ENCODE measurements at regions not wholly inside any gene's neighbourhood (a gene's known extent, or its start where the extent isn't known, plus 50 kb on each side); places are given as distances from the start of the nearest gene placed in this dataset.
A peak's percentile ranks its signal among the peaks of the same experiment; 100 is the strongest.
"Not testable (repeated sequence)": the region's sequence is repeated elsewhere in the genome, so short reads cannot be mapped to it uniquely, and the experiment has no call there.

DNA sequence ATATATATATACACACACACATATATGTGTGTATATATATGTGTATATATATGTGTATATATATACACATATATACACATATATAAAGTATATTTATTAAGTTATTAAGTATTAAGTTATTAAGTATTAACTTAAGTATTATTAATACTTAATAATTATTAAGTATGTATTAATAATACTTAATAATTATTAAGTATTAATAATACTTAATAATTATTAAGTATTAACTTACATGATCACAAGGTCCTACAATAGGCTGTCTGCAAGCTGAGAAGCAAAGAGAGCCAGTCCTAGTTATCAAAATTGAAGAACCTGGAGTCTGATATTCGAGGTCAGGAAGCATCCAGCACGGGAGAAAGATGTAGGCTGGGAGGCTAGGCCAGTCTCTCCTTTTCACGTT is 130.1 kb upstream of the FAM3C start:
- DNase-seq (ENCODE audit: low read depth, low spot score) = not testable (repeated sequence)

DNA sequence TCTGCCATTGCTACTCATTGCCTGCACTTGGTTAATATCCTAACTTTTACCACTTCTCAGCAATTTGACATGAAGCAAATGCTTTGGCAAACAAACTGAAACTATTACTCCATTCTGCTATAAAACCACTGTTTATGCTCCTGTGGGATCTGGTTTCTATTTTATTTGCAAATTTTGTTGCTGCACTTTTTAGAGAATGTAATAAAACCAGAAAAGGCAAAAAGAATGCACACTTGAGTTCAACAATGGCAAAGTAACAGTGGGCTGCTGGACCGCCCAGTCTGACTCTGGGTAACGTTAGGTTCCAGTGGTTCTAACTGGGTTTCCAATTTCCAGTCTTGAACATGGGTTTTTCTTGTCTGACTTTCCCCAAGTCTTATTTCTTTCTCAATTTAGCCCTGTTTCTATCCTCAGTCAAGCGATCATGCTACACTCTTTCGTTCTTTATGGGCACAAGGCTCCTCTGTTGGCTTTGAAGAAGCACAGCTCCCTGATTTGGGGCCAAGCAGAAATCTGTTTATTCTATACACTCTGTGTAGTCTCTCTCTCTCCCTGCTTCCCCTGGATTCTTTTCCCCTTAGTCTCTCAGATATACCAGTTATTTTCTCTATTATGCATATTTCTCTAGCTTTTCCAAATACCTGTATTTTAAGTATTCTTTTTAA is 129.2 kb upstream of the FAM3C start:
- no peak for DNase-seq (ENCODE audit: low read depth, low spot score)

DNA sequence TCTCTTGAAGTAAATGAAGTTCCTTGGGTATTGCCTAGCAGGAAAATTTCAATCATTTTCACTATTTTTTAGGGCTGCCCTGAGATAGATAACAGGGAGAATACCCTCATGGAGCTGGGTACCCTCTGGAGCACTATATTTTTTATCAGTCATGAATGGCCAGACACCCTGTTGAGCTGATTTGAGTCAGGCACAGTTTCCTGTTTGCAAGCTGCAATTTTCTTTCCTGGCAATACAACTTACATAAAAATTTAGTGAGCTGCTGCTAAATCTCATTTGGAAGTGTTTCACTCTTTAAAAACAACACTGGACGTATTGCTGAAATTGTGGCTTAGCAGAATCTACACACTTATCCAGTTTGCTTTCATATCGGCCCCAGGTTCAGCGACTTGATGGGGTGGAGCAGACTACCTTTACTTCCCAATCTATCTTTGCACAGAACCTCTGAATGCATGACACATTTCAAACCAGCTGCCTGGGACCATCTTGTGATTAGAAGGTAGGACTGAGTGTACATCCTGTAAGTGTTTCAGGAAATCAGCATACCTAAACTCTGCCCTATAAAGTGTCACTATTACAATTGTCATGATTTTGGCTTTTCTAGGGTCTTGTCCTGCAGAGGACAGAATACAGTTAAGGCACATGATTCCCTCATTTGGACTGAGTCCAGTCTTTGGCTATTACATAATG is 125.7 kb upstream of the FAM3C start:
- no peak for DNase-seq (ENCODE audit: low read depth, low spot score)

DNA sequence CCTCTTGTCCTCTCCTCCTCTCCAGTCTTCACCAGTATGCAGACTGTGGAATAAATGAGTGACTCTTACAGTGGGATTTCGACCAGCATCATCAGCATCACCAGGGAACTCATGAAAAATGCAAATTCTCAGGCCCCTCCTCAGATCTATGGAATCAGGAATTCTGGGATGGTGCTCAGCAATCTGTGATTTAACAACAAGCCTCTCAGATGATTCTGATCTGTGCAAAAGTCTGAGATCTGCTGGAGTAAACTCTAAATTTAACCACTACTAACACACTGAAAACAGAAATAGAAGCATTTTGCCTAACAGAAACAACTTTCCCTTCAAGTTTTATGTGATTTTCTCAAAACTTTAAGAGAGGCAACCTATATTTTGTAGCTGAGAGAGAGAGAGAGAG is 124.8 kb upstream of the FAM3C start:
- no peak for DNase-seq (ENCODE audit: low read depth, low spot score)

DNA sequence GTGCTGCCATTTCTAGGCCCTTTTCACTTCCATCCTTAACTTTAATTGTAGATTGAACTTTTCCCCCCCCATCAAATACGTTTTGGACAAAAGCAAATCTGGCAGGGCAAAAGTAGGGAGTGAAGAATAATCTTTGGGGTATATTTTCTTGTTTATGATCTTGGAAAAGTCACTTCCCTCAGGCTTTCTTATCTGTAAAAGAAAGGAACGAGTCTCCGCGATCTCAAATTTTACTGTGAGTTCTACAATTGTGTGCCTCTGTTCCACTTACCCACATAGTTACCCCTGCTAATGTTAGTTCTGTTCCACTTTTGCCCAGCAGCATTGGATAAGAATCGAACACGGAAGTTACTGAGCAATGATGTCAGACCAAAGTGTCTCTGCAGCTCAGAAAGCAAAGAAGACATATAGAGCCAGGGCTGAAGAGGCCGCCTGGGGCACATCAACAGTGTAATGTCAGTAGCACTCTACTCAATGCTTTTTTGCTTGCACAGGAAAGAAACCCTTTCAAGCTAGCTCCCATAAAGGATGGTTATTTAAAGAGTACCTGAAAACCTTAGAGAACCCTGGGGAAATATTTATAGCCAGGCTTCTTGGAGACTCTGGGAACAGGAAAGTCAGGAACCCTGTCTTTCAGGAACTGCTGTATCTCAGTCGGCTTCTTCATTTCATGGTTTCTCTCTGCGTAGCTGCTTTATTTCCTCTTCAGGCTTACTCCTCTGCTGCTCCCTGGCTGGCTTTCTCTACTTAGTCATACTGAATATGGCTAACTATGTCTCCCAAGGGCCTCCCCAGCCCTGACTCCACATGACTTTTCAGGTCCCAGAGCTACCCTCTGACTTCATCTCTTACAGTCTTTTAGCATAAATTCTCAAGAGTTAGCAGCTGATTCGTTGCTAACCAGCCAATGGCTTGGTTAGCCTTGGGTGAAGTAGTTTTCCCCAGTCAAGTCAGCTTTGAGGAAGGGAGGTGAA is 123.7 kb upstream of the FAM3C start:
- DNase-seq (ENCODE audit: low read depth, low spot score) = no peak

DNA sequence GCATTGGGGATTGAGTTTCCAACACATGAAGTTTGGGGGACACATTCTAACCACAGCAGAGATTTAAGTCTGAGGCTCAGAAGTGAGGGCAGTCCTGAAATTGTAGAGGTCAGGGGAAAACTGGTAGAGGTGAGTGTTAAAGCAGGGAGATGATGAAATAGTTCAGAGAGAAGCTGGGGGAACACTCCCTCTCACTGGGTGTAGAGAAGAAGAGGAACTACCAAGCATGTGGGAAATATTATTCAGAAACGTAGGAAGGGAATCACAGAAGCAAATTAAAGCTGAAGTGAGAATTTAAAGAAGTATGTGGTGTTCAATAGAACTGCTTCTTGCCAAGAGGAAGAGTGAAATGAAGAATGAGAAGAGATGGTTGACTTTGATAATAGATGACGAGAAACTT is 121.5 kb upstream of the FAM3C start:
- DNase-seq (ENCODE audit: low read depth, low spot score) = no peak

DNA sequence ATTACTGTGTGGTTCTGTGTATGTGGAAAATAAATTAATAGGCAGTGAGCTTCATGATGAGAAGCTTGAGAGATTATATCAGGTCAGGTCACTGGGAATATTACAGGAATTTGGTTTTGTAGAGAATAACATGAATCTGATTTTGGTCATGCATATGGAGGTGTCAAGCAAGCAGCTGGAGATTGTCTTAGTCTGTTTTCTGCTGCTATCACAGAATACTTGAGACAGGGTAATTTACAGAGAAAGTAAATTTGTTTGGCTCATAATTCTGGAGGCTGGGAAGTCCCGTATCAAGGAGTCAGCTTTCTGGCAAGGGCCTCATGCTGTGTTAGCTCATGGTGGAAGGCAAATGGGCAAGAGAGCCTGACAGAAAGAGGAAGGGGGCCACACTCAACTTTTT is 120.7 kb upstream of the FAM3C start:
- no peak for DNase-seq (ENCODE audit: low read depth, low spot score)

DNA sequence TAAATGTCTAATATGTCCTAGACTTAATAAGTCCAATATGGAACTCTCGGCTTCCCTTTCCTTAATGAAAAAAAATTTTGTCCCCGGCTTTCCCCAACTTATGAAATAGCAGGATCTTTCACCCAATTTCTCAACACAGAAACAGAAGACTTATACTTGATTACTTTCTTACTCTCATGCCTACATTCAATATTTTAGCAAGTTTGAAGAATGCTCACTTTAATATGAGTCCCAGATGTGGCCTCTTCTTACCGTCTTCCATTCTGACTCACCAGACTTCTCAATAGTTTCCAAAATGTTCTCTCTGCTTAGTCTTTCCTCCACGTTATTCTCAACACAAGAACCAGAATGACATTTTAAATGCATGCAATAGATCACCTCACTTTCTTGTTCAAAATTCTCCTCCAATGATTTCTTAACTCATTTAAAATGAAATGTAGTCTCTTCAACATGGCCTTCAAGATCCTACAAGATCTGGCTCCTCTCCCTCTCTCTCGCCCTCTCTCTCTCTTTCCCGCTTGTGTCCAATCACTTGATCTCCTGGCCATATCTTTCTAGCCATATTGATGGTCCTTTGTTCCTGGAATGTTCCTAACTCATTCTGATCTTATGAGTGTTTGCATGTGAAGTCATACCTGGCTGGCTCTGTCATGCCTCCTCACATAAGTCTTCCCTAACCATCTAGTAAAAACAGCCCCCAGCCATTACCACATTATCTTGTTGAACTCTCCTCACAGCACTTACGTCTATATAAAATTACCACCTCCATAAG is 119.7 kb upstream of the FAM3C start:
- no peak for DNase-seq (ENCODE audit: low read depth, low spot score)

DNA sequence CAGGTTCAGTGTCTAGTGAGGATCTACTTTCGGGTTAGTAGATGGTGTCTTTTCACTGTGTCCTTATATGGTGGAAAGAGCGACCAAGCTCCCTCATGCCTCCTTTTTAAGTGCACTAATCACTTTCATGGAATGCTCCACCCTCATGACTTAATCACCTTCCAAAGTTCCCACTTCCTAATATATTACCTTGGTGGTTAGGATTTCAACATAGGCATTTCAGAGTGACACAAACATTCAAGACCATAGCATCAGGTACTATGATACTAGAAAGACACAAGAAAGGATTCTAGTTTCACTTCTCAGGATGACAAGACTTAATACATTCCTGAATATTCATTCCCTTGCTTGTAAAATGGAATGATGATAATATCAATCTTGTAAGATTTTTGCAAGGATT is 119.1 kb upstream of the FAM3C start:
- no peak for DNase-seq (ENCODE audit: low read depth, low spot score)

DNA sequence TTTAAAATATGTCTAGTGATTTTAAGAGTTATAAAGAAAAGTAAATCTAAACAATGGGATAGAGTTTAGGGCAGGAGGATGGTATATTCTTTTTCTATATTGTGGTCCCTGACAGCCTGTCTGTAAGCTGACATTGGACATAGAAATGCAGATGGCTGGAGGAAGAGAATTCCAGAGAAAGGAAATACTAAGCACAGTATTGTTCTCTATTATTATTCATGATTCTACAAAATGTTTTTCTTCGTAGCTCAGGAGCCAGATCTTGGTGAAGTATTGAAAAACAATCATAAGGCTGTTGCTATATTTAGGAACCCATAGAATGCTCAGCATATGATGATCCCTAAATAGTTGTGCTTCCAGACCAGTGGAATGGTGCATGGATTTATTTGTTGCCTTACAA is 117.0 kb upstream of the FAM3C start:
- DNase-seq (ENCODE audit: low read depth, low spot score) = no peak

DNA sequence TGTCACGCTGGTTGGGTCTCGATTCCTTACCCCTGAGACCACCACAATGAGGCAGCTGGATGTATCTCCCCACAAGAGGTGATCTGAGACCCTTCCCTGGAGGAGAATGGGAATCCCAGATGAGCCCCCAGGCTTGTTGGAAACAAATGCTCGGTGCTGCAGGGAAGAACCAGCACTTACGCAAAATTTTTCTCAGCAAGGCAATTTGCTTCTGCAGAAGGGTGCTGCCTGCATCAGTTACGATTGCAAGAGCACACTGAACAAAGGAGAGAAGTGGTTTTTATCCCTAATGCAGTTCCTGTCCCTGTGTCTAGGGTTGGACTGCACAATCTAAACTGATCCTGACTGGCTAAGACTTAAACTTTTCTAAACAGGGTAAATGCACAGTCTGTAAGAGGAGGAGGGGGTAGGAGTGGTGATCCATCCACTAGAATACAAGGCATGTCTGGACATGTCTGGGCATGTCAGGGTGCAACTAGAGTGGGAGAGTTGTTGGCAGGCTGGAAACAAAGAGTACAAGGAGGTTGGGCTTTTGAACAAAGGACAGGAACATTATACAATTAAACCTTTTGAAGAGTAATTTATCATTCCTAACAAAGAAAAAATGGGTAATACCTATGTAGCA is 114.9 kb upstream of the FAM3C start:
- DNase-seq (ENCODE audit: low read depth, low spot score) = no peak

DNA sequence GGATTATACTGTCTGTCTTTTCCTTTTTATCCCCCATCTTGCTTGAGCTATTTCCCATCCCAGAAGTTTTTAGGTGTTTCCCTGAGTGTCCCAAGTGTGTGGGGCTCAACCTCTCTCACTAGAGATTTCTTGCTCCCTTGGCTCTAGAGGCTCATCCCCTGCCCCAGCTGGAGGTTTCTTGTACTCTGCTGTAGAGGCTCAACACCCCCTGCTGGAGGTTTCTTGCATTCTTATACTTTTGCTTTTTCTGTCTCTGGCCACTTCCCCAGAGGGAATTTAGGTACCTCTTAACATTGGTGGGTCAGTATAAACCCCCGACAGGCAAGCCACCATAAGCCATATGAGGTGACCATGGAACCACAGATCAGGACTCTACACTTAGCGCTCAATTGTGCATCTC is 114.2 kb upstream of the FAM3C start:
- no peak for DNase-seq (ENCODE audit: low read depth, low spot score)

DNA sequence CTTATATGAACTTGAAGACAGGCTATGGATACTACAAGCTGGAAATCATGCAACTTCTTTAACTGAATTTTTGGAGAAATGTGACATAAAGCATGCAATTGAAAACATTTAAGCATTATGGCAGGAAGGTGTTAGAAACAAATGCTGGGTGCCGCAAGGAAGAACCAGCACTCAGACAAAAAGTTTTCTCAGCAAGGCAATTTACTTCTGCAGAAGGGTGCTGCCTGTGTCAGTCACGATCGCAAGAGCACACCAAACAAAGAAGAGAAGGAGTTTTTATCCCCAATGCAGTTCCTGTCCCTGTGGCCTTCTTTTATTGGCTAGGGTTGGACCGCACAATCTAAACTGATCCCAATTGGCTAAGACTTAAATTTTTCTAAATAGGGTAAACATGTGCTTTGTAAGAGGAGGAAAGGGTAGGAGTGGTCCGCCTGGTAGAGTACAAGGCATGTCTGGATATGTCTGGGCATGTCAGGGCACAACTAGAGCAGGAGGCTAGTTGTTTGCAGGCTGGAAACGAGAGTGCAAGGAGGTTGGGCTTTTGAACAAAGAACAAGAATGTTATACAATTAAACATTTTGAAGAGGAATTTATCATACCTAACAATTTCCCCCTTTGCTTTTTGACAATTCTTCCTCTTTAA is 109.6 kb upstream of the FAM3C start:
- no peak for DNase-seq (ENCODE audit: low read depth, low spot score)

DNA sequence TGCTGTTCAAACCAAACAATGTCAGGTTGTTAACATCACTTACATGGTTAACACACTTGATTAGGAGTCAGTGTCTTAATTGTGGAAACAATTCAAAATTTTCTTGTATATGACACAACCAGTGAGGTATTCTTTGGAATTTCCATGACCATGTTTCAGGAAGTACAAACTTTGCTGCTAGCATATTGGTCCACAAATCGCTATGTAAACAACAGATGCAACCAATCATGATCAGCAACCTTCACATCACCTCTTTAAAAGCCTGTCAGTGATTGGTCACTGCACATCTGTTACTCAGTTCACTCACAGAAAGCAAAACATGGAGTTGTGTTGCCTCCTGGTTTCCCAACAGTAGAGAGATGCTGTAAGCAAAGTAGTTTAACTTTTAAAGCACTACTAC is 108.9 kb upstream of the FAM3C start:
- peak; percentile 21 for DNase-seq (ENCODE audit: low read depth, low spot score)

DNA sequence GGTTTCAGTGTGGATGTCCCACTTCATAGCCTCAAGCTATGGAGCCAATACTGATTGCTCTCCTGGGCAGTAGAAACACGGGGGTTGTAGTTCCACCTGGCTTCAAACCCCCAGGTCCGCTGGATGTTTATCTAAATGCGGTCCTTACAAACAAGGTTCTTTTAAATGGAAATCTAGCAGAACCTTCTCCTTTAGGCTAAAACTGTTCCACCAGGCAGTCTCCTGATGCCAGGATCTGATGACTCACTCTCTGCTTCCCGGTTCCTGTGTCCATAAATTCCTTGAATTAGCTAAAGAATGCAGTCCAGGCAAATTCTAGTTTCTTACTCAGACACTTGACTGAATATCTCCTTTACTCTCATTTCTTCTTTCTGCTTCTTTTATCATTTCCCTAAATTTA is 108.4 kb upstream of the FAM3C start:
- peak; percentile 77 for DNase-seq (ENCODE audit: low read depth, low spot score)

DNA sequence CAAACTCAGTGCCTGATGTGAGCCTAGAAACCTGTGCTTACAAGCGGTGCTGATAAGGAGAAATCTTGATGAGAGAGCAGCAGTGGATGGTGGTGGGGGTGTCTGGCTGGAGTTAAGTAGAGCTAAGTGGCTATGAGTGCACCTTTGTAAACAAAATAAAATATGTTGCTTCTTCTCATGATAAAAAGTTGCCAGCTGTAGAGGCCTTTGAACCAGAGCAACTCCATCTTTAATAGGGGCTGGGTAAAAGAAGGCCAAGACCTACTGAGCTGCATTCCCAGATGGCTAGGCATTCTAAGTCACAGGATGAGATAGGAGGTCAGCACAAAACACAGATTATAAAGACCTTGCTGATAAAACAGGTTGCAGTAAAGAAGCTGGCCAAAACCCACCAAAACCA is 107.6 kb upstream of the FAM3C start:
- no peak for DNase-seq (ENCODE audit: low read depth, low spot score)

DNA sequence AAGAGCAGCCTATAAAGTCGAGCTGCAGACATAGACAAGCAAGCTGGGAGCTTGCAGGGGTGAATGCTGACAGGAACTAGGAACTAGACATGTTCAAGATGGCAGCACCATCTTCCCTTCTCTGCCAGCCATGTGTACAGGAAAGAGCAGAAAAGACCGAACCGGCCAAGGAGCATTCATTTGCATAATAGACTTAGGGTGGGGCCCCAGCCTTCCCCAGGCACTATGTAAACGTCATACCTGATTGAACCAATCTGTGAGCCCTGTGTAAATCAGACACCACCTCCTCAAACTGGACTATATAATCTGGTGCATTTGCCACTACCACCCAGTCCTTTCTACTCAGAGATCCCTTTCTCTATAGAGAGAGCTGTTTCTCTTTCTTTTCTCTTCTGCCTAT is 106.9 kb upstream of the FAM3C start:
- DNase-seq (ENCODE audit: low read depth, low spot score) = no peak

DNA sequence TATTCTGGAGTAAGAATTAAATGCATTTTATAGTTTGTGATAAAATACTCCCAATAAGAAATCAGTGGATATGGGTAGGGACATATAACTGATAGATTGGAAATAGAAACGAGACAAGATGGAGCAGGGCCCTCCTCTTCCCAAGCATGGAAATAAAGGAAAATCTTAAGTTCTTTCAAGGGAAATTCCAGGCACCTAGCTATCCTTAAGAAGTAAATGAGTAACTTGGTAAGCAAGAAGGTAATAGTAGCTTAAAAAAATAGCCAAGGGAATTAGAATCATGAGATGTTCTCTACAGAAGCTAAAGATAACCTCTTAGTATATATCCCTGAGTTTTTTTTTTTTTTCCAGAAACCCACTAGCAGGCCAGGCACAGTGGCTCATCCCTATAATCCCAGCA is 105.5 kb upstream of the FAM3C start:
- DNase-seq (ENCODE audit: low read depth, low spot score) = no peak

DNA sequence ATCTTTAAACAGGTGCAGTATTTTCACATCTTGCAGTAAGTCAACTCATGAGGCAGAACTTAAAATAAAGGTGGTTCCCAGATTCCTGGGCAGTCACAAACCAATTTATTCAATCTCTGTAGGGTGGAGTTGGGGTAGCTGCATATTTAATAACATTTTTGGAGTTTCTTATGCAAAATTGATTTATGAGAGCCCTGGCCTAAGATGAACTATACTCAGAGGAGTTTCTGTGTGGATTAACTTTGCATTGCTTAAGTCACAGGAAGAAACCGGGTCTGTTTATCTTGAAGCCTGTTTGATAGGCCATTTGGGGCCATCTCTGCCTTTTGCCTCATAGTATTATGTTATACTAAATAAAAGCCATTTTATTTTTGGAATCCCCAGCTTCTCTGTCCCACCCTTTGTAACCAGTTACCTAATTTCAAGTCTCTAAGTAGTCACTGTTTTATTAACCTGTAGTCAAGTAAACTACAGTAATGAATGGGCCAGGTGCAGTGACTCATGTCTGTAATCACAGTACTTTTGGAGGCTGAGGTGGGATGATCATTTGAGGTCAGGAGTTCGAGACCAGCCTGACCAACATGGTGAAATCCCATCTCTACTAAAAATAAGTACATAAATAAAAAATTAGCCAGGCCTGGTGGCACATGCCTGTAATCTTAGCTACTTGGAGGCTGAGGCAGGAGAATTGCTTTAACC is 104.4 kb upstream of the FAM3C start:
- no peak for DNase-seq (ENCODE audit: low read depth, low spot score)

DNA sequence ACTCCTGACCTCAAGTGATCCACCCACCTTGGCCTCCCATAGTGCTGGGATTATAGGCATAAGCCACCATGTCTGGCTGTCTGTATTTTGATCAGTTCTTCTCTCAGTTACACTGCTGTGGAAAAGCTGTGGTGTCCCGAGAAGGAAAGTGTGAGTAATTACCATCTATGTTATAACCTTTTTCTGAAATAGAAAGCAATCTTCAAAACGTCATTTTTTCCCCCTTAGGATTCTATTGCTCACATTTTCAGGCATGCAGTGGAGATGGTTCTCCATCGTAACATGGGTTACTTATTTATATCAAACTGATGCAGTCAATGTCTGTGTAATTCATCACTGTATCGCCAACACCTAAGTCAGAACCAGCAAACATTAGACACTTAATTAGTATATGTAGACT is 103.5 kb upstream of the FAM3C start:
- no peak for DNase-seq (ENCODE audit: low read depth, low spot score)

Measured in ELF-1 (cell line).